GM23338 (cell line): ENCODE measurements at regions not wholly inside any gene's neighbourhood (a gene's known extent, or its start where the extent isn't known, plus 50 kb on each side); places are given as distances from the start of the nearest gene placed in this dataset.

ENCODE experiments used
- CREB1 ChIP-seq: fragments of 250-450 bp; sonication (Bioruptor Pico); IDR thresholded peaks from 2 replicates; pipeline ENCODE4 v1.5.0; 2020; ENCODE audit warnings: low read depth, mild to moderate bottlenecking, moderate library complexity
- EZH2 ChIP-seq: fragments of 200-600 bp; sonication (generic); IDR thresholded peaks from one replicate; pipeline ENCODE4 v1.8.0; 2017; ENCODE audit warnings: antibody characterized with exemption, mild to moderate bottlenecking, low read depth; ENCODE audit not compliant: unreplicated experiment
- EZH2phosphoT487 ChIP-seq: fragments of 200-600 bp; sonication (generic); IDR thresholded peaks from one replicate; pipeline ENCODE4 v1.8.1; 2018; ENCODE audit warnings: antibody characterized with exemption; ENCODE audit not compliant: unreplicated experiment
- JUNB ChIP-seq: IDR thresholded peaks from one replicate; pipeline ENCODE4 v1.6.1; 2016; ENCODE audit warnings: antibody characterized with exemption; ENCODE audit not compliant: unreplicated experiment
- NANOG ChIP-seq: IDR thresholded peaks from 2 replicates; pipeline ENCODE4 v1.6.1; 2016; ENCODE audit warnings: antibody characterized with exemption, borderline replicate concordance
- POLR2AphosphoS5 ChIP-seq: IDR thresholded peaks from 2 replicates; pipeline ENCODE4 v1.6.1; 2016; ENCODE audit warnings: antibody characterized with exemption, low read depth
- STAT1 ChIP-seq: IDR thresholded peaks from one replicate; pipeline ENCODE4 v1.6.1; 2016; ENCODE audit warnings: antibody characterized with exemption; ENCODE audit not compliant: unreplicated experiment
- ZNF331 ChIP-seq: fragments of 250-450 bp; sonication (Bioruptor Pico); IDR thresholded peaks from 2 replicates; pipeline ENCODE4 v1.5.0; 2020; ENCODE audit warnings: low read depth, mild to moderate bottlenecking, moderate library complexity
- TF ChIP-seq, protein P1 (sequence below), 2 experiments: fragments of 200-600 bp in 1 of 2; sonication (generic) in 1 of 2; conservative IDR thresholded peaks; 2 replicates each; pipeline versions ENCODE4 v1.5.1 to v1.6.1; 2016 to 2017; ENCODE audit warnings: antibody characterized with exemption in 2 of 2, low read depth in 2 of 2, mild to moderate bottlenecking in 2 of 2, moderate library complexity in 1 of 2
- TF ChIP-seq, protein P2 (sequence below): IDR thresholded peaks from one replicate; pipeline ENCODE4 v1.6.1; 2018; ENCODE audit warnings: antibody characterized with exemption; ENCODE audit not compliant: unreplicated experiment
- TF ChIP-seq, protein P3 (sequence below): IDR thresholded peaks from 2 replicates; pipeline ENCODE4 v1.6.1; 2016; ENCODE audit warnings: antibody characterized with exemption

DNA sequence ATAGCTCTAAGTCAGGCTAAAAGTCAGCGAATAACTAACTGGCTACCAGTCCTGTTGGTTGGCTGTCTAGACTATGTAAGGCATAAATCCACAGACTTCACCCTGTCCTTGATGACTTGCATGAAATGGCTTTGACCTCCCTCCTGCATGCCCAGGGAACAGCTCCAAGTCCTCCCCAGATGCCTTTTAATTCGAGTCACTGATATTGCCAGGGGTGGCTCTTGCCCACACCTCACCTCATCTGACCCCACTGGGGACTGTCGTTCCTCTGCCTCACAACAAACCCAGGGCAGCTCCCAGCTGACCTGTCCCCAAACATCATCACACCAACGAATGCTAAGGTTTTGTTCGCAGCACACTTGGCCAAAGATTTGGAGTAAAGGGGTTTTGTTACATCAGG, 396.0 kb upstream of the ID2 start:
- TF ChIP-seq EZH2 (no peak), NANOG (no peak), POLR2AphosphoS5 (no peak), CREB1 (CRISPR knock-in tag) (no peak), STAT1 (no peak), EZH2phosphoT487 (no peak), JUNB (no peak), ZNF331 (CRISPR knock-in tag) (no peak)
- TF ChIP-seq, protein P1, sequence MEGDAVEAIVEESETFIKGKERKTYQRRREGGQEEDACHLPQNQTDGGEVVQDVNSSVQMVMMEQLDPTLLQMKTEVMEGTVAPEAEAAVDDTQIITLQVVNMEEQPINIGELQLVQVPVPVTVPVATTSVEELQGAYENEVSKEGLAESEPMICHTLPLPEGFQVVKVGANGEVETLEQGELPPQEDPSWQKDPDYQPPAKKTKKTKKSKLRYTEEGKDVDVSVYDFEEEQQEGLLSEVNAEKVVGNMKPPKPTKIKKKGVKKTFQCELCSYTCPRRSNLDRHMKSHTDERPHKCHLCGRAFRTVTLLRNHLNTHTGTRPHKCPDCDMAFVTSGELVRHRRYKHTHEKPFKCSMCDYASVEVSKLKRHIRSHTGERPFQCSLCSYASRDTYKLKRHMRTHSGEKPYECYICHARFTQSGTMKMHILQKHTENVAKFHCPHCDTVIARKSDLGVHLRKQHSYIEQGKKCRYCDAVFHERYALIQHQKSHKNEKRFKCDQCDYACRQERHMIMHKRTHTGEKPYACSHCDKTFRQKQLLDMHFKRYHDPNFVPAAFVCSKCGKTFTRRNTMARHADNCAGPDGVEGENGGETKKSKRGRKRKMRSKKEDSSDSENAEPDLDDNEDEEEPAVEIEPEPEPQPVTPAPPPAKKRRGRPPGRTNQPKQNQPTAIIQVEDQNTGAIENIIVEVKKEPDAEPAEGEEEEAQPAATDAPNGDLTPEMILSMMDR (conservative IDR thresholded peaks at IDR 0.05; ENCODE audit: low read depth in 2 of 2): no peak
- TF ChIP-seq, protein P2, sequence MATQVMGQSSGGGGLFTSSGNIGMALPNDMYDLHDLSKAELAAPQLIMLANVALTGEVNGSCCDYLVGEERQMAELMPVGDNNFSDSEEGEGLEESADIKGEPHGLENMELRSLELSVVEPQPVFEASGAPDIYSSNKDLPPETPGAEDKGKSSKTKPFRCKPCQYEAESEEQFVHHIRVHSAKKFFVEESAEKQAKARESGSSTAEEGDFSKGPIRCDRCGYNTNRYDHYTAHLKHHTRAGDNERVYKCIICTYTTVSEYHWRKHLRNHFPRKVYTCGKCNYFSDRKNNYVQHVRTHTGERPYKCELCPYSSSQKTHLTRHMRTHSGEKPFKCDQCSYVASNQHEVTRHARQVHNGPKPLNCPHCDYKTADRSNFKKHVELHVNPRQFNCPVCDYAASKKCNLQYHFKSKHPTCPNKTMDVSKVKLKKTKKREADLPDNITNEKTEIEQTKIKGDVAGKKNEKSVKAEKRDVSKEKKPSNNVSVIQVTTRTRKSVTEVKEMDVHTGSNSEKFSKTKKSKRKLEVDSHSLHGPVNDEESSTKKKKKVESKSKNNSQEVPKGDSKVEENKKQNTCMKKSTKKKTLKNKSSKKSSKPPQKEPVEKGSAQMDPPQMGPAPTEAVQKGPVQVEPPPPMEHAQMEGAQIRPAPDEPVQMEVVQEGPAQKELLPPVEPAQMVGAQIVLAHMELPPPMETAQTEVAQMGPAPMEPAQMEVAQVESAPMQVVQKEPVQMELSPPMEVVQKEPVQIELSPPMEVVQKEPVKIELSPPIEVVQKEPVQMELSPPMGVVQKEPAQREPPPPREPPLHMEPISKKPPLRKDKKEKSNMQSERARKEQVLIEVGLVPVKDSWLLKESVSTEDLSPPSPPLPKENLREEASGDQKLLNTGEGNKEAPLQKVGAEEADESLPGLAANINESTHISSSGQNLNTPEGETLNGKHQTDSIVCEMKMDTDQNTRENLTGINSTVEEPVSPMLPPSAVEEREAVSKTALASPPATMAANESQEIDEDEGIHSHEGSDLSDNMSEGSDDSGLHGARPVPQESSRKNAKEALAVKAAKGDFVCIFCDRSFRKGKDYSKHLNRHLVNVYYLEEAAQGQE: no peak
- TF ChIP-seq, protein P3, sequence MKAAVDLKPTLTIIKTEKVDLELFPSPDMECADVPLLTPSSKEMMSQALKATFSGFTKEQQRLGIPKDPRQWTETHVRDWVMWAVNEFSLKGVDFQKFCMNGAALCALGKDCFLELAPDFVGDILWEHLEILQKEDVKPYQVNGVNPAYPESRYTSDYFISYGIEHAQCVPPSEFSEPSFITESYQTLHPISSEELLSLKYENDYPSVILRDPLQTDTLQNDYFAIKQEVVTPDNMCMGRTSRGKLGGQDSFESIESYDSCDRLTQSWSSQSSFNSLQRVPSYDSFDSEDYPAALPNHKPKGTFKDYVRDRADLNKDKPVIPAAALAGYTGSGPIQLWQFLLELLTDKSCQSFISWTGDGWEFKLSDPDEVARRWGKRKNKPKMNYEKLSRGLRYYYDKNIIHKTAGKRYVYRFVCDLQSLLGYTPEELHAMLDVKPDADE: no peak
